MG63 (cell line): ENCODE measurements at regions not wholly inside any gene's neighbourhood (a gene's known extent, or its start where the extent isn't known, plus 50 kb on each side); places are given as distances from the start of the nearest gene placed in this dataset.

ENCODE experiments used
- DNase-seq: peaks from one replicate; pipeline ENCODE4 v3.0.0-alpha.2; 2020
- H3K27me3 ChIP-seq: fragments of 250-450 bp; sonication (Bioruptor Pico); 2 replicates; pipeline ENCODE4 v1.5.1; 2020; ENCODE audit warnings: mild to moderate bottlenecking, moderate library complexity
- H3K36me3 ChIP-seq: fragments of 250-450 bp; sonication (Bioruptor Pico); 2 replicates; pipeline ENCODE4 v1.5.1; 2020; ENCODE audit warnings: mild to moderate bottlenecking, moderate library complexity
- H3K4me3 ChIP-seq: fragments of 250-450 bp; sonication (Bioruptor Pico); 2 replicates; pipeline ENCODE4 v1.5.1; 2020; ENCODE audit warnings: mild to moderate bottlenecking, moderate library complexity
- H3K9me3 ChIP-seq: fragments of 250-450 bp; sonication (Bioruptor Pico); 2 replicates; pipeline ENCODE4 v1.5.1; 2020; ENCODE audit warnings: mild to moderate bottlenecking, moderate library complexity

DNA sequence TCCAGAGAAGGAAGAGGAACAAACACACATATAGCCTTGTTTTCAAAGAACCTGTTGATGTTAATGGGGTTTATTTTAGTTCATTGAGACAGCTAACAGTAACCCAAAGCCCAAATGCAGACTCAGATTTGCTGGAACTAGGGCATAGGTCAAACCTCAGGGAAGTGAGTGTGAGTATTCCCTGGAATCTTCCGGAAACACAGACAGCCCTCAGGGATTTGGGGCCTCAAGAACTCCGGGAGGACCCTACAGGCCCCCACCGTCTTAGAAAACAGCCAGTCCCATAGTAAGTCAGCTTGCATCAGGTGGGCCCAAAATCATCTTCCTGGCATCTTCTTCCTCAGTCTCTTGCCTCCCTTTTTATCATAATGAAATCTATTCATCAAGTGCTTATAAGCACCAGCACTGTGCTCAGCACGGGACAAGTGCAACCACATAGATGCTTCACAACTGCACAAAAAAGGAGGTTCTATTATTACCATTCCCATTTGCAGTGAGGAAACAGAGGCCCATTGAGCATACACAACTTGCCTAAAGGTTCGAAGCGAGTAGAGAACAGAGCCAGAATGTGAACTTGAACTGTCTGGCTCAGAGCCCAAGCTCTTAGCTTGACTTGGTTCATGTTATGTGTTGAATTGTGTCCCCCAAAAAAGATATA, 50.2 kb upstream of the BCL11A start:
- Histone ChIP-seq H3K9me3 (no peaks in the 10 kb centered on the region), H3K4me3 (no peak overlapping the region), H3K27me3 (0 out of 2 replicates have a peak, but pooled peaks cover 2% of the 10 kb centered on the region), H3K36me3 (no peaks in the 10 kb centered on the region)
- no peak for DNase-seq

DNA sequence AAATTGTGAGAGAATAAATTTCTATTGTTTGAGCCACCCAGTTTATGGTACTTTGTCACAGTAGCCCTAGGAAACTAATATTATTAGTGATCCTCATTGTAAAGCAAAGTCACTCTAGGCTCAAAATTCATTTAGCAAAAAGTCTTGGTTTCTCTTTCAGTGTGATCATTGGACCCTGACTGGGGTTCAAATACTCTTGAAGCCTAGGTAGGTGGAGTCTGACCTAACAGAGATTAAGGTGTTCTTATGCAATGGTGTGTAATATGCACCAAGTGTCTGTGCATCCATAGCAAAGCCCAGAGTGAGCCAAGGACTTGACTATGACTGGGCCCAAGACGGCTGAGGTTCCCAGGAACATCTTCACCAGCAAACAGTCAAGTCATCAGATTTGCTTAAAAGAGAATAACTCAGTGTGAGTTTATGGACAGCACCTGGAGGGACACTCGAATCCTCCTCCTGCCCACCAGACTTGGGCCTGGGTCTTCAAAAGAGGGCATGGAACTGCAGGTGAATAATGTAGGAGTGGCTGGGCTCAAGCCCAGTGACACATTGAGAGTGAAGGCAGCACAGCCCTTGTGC, 51.1 kb upstream of the BCL11A start:
- no peak for DNase-seq
- no peaks in the 10 kb centered on the region for H3K9me3 ChIP-seq

DNA sequence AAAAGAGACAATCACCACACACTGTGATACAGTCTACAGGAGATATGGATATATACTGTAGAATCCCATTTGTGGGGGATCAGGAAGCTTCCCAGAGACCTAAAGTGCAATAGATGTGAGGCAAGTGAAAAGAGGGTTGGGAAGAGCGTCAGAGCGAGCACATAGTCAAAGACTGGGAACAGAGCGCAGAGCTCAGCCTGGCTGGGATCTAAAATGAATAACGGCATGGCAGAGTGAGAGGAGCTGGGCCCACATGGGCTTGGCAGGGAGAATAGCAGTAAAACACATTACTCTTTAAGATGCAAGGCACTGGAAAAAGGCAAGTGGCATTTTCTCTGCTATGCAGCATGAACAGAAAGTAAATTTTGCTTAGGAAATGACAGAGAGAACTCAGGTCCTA, 52.4 kb upstream of the BCL11A start:
- Histone ChIP-seq H3K27me3 (0 out of 2 replicates have a peak, but pooled peaks cover 2% of the 10 kb centered on the region), H3K4me3 (no peak overlapping the region), H3K9me3 (no peaks in the 10 kb centered on the region), H3K36me3 (no peaks in the 10 kb centered on the region)
- no peak for DNase-seq

More for the DNA sequence above, 51.1 kb upstream of the BCL11A start:
- H3K36me3 ChIP-seq, result no peaks in the 10 kb centered on the region
- no peak overlapping the region for H3K4me3 ChIP-seq
- 0 out of 2 replicates have a peak, but pooled peaks cover 2% of the 10 kb centered on the region for H3K27me3 ChIP-seq

DNA sequence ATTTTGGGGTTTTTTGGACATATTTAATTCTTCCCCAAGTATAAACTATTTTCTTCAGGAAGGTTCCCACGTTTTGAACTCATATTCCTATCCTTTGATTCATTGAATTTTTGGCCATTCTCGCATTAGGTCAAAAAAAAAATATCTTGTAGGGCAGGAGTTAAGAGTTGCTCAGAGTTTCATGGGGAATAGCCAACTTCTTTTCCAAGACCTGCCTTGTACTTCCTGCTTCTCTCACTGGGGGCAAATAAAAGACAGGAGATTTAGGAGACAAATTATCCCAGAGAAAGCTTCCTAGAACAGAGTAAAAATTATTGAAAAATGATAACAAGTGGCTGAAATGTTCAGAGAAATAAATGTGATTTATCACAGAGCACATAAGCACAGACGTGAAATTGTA, 55.2 kb upstream of the BCL11A start:
- H3K9me3 ChIP-seq, result no peaks in the 10 kb centered on the region
- 0 out of 2 replicates have a peak, but pooled peaks cover 2% of the 10 kb centered on the region for H3K27me3 ChIP-seq
- no peak overlapping the region for H3K4me3 ChIP-seq
- H3K36me3 ChIP-seq, result no peaks in the 10 kb centered on the region
- DNase-seq, result no peak

DNA sequence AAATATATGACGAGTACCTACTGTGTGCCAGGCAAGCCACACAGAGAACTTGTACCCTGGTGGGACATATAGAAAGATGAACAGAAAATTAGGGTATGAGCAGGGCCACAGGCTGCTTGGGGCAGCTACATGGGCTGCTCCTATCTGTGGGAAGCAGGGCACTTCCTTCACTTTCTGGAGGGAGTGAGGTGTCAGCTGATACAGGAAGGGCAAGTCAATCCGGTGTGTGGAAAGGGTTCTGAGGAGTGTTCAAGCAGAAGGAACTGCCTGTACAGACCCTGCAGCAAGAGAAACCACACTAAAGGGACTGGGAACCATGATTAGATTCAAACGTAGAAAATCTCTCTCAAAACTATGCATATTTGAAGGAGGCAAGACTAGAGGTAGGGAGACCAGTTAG, 58.6 kb upstream of the BCL11A start:
- no peaks in the 10 kb centered on the region for H3K27me3 ChIP-seq
- H3K9me3 ChIP-seq, result no peaks in the 10 kb centered on the region
- no peaks in the 10 kb centered on the region for H3K36me3 ChIP-seq
- no peak overlapping the region for H3K4me3 ChIP-seq
- no peak for DNase-seq

DNA sequence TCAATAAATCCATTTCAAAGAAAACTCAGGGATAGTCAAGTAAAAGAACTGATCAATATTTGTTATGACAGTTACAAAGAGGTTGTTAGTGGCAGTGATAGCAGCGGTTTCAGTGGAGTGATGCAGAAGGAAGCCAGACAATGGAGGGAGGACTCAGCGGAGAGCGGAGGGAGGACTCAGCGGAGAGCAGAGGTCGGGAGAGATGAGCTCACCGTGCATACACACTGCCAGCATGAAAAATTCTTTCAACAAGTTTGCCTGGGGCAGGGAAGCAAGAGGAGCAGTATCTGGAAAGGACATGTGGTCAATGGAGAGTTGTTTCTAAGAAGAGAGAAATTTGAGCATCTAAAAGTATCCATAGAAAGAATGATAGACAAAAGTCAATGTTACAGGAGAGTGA, 60.9 kb upstream of the BCL11A start:
- no peak for DNase-seq
- Histone ChIP-seq H3K9me3 (no peaks in the 10 kb centered on the region), H3K27me3 (no peaks in the 10 kb centered on the region), H3K4me3 (no peak overlapping the region), H3K36me3 (no peaks in the 10 kb centered on the region)

DNA sequence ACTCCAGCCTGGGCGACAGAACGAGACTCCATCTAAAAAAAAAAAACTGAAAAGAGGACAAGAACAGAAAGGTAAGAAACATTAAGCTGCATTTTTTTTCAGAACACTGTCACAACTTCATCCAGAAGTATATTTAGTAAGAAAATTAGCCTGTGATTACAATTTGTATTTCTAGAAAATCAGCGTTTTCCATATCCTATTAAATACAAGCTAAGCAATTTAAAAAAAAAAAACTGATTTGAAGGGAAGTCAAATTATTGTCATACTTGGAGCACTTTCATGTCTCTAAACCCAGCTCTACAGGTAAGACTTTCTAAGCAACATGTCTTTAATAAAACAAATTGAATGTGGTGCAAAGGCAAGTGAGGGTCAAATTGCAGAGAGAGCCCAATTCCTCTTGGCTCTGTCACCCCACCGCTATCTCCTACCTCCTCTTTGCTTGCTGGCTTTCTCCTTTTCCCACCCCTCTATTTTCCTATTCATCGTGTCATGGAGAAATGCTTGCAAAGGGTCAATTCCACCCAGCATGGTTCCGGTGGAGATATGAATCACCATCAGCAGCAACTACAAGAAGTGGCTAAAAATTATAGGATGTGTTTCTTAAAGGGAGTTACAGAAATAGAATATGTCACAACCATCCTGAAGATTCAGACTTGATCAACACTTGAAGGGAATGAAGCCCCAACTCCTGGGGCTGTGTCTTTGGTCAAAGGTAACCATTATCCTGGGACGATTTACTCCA, 68.4 kb upstream of the BCL11A start:
- no peak for DNase-seq
- H3K27me3 ChIP-seq, result no peaks in the 10 kb centered on the region

DNA sequence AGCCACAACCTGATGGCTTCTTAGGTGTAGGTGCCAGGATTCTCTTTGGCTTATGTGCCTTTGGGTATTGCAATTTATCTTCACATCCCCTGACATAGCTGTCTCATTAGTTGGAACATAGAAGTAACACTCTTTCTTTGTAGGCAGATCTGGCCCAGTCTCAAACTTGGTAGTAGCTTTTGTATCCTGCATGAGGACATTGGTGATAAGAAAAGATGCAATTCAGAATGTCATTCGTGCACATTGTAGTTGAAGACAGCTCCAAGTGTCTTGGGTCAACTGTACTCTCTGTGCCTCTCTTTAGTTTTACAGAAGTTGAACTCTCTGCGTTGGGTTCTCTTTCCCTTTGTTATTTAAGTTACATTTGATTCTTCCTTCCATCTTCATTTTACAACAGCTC, 69.6 kb upstream of the BCL11A start:
- H3K27me3 ChIP-seq, result no peaks in the 10 kb centered on the region
- H3K9me3 ChIP-seq, result no peaks in the 10 kb centered on the region
- no peak overlapping the region for H3K4me3 ChIP-seq
- no peaks in the 10 kb centered on the region for H3K36me3 ChIP-seq
- DNase-seq, result no peak

More for the DNA sequence above, 68.4 kb upstream of the BCL11A start:
- Histone ChIP-seq H3K9me3 (no peaks in the 10 kb centered on the region), H3K36me3 (no peaks in the 10 kb centered on the region), H3K4me3 (no peak overlapping the region)

DNA sequence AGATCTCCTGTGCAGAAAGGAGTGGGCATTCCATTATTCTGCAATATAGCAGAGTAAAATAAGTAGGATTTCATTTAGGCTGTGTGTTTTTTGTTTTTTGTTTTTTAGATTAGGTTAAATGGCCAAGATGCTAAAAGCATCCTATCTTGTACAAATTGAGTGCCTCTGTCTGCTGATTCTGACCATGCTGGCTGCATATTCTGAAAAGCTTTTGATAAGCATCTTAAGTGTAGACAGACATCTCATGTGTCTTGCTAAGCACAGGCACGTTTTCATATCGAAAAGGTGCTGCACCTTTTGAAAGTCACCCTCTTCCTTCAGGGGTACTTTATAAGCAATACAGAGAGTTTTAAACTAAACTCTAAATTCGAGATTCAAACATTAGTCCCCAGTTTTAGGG, 74.0 kb upstream of the BCL11A start:
- H3K9me3 ChIP-seq, result no peaks in the 10 kb centered on the region
- H3K27me3 ChIP-seq, result no peaks in the 10 kb centered on the region
- DNase-seq, result no peak
- no peaks in the 10 kb centered on the region for H3K36me3 ChIP-seq
- H3K4me3 ChIP-seq, result no peak overlapping the region

DNA sequence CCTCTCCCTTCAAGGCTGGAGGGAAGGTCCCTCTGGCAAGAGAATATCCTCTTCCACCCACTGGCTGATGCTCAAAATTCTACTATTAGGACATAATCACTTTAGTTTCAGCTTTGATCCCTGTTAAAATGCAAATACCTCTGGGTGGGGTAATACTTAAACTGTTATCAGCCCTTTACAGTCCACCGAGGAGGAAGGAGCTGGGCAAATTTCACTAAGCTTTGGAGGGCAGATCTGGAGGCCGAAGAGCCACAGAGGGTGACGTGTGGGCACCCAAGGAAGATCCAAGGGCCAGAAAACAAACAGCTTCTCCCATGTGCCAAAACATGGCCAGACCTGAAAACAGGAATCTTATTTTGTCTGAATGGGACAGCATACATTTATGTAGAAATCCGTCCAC, 74.6 kb upstream of the BCL11A start:
- H3K27me3 ChIP-seq, result no peaks in the 10 kb centered on the region
- no peaks in the 10 kb centered on the region for H3K9me3 ChIP-seq
- DNase-seq, result no peak

DNA sequence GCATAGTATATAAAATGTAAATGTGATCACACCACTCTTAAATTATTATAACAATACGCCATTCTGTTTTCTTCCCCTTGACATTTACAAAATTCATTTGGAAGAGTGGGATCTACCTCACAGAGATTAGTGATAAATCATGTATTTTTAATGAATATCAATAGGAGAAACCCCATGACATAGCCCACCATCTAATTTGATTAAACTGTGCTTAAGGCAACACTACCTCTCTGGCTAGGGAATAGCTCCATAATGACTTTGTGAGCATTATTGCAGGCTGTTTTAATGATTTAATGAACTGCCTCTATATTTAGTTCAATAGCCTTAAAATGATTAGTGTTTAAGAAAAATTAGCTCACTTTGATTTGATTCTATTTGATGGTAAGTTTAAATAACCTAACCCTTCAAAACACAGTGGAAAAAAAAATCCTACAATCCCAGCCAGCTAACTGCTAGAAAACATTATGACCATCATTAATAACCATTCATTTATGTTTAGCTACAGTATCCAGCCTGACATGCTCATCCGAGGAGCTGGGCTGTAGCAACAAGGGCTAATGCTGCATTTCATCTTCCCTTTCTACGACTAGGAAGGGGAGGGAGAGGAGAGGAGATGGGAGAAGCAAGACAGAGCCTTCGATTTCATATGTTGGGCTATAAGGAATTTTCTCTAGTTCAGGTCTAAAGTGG, 75.3 kb upstream of the BCL11A start:
- H3K4me3 ChIP-seq, result no peak overlapping the region
- no peaks in the 10 kb centered on the region for H3K36me3 ChIP-seq
- H3K9me3 ChIP-seq, result no peaks in the 10 kb centered on the region
- no peak for DNase-seq
- no peaks in the 10 kb centered on the region for H3K27me3 ChIP-seq

More for the DNA sequence above, 74.6 kb upstream of the BCL11A start:
- Histone ChIP-seq H3K36me3 (no peaks in the 10 kb centered on the region), H3K4me3 (no peak overlapping the region)

DNA sequence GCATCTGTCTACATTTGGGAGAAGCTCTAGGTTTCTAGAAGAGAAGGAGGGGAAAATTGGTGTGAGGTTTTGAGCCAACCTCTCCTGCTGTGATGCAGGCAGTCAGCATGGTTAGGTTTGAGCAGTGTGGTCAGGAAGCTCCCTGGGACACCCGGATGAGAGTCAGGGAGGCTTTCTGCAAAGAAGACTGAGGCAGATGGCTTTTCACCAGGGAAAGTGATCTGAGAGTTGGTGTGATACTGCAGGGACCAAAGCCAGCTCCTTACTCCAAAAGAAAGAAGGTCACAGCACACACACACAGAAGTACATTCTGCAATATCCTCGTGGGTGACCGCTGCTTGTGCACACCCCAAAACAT, 75.8 kb upstream of the BCL11A start:
- no peak for DNase-seq
- Histone ChIP-seq H3K9me3 (no peaks in the 10 kb centered on the region), H3K36me3 (no peaks in the 10 kb centered on the region), H3K27me3 (no peaks in the 10 kb centered on the region), H3K4me3 (no peak overlapping the region)

DNA sequence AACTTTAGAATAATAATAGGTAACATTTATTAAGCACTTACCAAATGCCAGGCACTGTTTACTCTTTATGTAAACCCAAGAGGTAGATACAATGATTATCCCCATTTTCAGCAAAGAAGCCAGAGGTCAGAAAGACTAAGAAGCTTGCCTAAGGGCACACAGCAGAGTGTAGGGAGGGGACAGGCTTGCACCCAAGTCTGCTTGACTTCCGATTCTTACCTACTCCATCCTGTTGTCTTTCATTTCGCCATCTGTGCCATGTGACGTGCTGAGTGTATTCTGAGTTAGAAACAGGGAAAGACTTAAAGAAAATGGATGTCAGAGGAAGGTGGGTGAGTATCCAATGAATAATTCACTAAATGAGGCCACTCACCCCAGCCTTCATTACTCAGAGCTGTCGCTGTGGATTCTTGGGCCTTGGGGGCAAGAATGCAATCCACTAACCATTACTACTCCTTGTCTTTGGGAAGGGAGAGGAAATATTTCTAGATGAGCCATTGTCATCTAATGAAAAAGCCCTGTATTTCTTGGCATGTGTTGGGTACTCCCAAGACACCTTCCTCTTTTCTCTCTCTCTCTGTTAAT, 76.4 kb upstream of the BCL11A start:
- H3K27me3 ChIP-seq, result no peaks in the 10 kb centered on the region
- no peak overlapping the region for H3K4me3 ChIP-seq
- H3K36me3 ChIP-seq, result no peaks in the 10 kb centered on the region
- H3K9me3 ChIP-seq, result no peaks in the 10 kb centered on the region
- no peak for DNase-seq

DNA sequence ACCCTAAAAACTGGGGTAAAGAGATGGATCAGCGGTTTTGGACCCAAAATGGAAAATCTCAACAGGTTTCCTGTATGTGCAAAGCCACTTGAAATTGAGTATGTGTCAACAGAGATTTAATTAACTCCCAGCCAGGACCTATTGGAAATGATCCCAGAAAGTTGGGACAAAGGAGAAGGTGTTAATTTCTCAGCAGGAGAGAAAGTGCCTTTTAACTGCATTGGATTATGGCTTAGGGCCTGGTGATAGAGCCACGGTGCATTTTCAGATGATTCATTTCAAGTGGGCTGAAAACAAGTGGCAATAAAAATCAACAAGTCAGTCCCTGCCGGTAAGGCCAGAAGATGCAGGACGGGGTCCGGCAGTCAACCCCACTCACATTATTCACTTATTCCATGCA, 80.2 kb upstream of the BCL11A start:
- DNase-seq, result no peak
- Histone ChIP-seq H3K36me3 (no peaks in the 10 kb centered on the region), H3K9me3 (no peaks in the 10 kb centered on the region), H3K27me3 (no peaks in the 10 kb centered on the region; the same call in 1 of the 2 replicates), H3K4me3 (no peak overlapping the region)

DNA sequence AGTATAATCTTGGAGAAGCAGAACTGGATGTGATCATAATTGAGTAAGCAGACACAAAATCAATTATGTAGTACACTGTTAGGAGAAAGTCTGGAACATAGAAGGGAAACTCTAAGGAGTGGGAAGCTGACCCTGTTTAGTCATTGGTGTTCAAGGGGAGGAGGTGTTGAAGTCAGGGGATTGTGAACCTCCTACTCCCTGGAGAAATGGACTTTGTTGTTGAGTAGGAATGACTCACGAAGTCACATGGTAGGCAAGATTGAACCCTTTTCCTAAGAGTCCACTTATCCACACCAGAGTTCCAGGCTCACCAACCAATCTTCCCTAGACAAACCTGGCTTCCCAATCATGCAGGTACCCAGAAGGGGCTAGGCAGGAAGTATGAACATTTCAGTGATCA, 81.0 kb upstream of the BCL11A start:
- no peaks in the 10 kb centered on the region; the same call in 1 of the 2 replicates for H3K27me3 ChIP-seq
- DNase-seq, result no peak
- H3K4me3 ChIP-seq, result no peak overlapping the region
- no peaks in the 10 kb centered on the region for H3K9me3 ChIP-seq
- H3K36me3 ChIP-seq, result no peaks in the 10 kb centered on the region

DNA sequence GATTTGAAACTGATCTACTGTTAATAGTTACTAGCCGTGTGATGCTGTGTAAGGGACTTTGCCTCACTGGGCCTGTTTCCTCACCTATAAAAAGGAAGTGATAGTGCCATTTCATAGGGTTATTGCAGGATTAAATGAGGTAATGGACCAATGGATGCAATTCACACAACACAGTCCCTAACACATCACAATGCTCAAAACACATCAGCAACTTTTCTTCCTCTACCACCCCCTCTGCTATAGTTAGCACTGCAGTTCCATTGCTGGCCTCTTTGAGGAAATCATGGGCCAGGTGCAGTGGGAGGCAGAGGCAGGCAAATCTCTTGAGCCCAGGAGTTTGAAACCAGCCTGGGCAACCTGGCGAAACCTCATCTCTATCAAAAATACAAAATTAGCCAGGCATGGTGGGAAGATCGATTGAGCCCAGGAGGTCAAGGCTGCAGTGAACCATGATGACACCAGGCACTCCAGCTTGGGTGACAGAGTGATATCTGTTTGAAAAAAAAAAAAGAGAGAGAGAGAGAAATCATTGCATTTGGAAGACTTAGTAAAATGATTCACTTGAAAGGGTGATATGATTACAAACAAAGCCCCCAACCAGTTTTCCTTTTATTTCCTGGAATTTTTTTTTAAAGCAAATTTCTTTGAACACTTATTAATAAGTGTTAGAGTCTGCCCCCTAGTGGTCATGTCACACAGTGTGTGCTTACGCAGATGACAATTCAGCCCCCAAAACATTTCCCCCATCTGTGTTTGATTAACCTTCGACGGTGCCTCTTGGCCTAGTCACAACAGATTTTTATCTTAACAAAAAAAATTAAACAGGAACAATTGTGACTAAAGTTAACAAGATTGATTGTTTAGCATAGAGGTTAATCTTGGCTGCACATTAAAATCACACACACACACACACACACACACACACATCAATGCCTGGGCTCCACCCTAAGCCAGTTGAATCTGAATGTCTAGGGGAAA, 88.6 kb upstream of the BCL11A start:
- Histone ChIP-seq H3K36me3 (no peaks in the 10 kb centered on the region), H3K27me3 (no peaks in the 10 kb centered on the region), H3K4me3 (no peak overlapping the region), H3K9me3 (no peaks in the 10 kb centered on the region)
- no peak for DNase-seq
